ENCODE measurements at regions not wholly inside any gene's neighbourhood (a gene's known extent, or its start where the extent isn't known, plus 50 kb on each side); places are given as distances from the start of the nearest gene placed in this dataset.

- dilution Hi-C loops (cut with MboI; ENCODE audit: extremely low pct_ligation_motif_present, low sequenced_read_pairs) = no loop called here
- H3K27ac ChIP-seq (ENCODE audit: control insufficient read depth, insufficient read depth, low read length) = no peak overlapping the region
- TF ChIP-seq EZH2 (IDR thresholded peaks at IDR 0.05; ENCODE audit: low read length) (no peak), CTCF (optimal IDR thresholded peaks at IDR 0.05 in 1 of 3, IDR thresholded peaks at IDR 0.05 in 1 of 3, conservative IDR thresholded peaks at IDR 0.05 in 1 of 3; ENCODE audit: extremely low read depth in 1 of 3, insufficient read depth in 2 of 3, low read length in 3 of 3) (no peak)
- no peak overlapping the region for H3K9ac ChIP-seq (ENCODE audit: control insufficient read depth, extremely low read depth, insufficient read depth, low read length)
- no peak for FAIRE-seq
- no peaks in the 10 kb centered on the region for H3K36me3 ChIP-seq (ENCODE audit: control insufficient read depth in 2 of 2, extremely low read depth in 1 of 2, insufficient read depth in 2 of 2, low read length in 2 of 2)
- H3K4me3 ChIP-seq (ENCODE audit: control insufficient read depth in 2 of 3, extremely low read depth in 1 of 3, insufficient read depth in 2 of 3, low read depth in 1 of 3, low read length in 3 of 3) = no peak overlapping the region
- no peaks in the 10 kb centered on the region for H3K4me1 ChIP-seq (ENCODE audit: control insufficient read depth, extremely low read depth, insufficient read depth, low read length)
- no peak overlapping the region for H3K4me2 ChIP-seq (ENCODE audit: control insufficient read depth, extremely low read depth, insufficient read depth, low read depth, low read length)
- peaks cover 2% of the 10 kb centered on the region for H3K9me3 ChIP-seq (ENCODE audit: control insufficient read depth, low read depth, low read length)
- H4K20me1 ChIP-seq (ENCODE audit: control insufficient read depth, extremely low read depth, insufficient read depth, low read length) = no peaks in the 10 kb centered on the region
- no peaks in the 10 kb centered on the region for H3K79me2 ChIP-seq (ENCODE audit: control insufficient read depth, insufficient read depth, low read length)
- no peaks in the 10 kb centered on the region for H3K9me1 ChIP-seq (ENCODE audit: control insufficient read depth, extremely low read depth, insufficient read depth, low read length)
- no peak overlapping the region for H2AFZ ChIP-seq (ENCODE audit: control insufficient read depth, low read length)
- no peak for DNase-seq (ENCODE audit: low read depth, low spot score)
- no peaks in the 10 kb centered on the region for H3K27me3 ChIP-seq (ENCODE audit: control insufficient read depth, extremely low read depth, insufficient read depth, low read length)
These were observed 74.3 kb upstream of the SALL3 start for GRCh38 chr18:78905334-78905733.

GRCh38 chr18:78906066-78906465 lies 73.6 kb upstream of the SALL3 start:
- dilution Hi-C loops (cut with MboI; ENCODE audit: extremely low pct_ligation_motif_present, low sequenced_read_pairs) = no loop called here
- no peak overlapping the region for H3K4me2 ChIP-seq (ENCODE audit: control insufficient read depth, extremely low read depth, insufficient read depth, low read depth, low read length)
- no peaks in the 10 kb centered on the region for H4K20me1 ChIP-seq (ENCODE audit: control insufficient read depth, extremely low read depth, insufficient read depth, low read length)
- no peak overlapping the region for H2AFZ ChIP-seq (ENCODE audit: control insufficient read depth, low read length)
- H3K4me1 ChIP-seq (ENCODE audit: control insufficient read depth, extremely low read depth, insufficient read depth, low read length) = no peaks in the 10 kb centered on the region
- H3K9ac ChIP-seq (ENCODE audit: control insufficient read depth, extremely low read depth, insufficient read depth, low read length) = no peak overlapping the region
- no peak for FAIRE-seq
- no peak overlapping the region for H3K4me3 ChIP-seq (ENCODE audit: control insufficient read depth in 2 of 3, extremely low read depth in 1 of 3, insufficient read depth in 2 of 3, low read depth in 1 of 3, low read length in 3 of 3)
- no peak for DNase-seq (ENCODE audit: low read depth, low spot score)
- no peaks in the 10 kb centered on the region for H3K36me3 ChIP-seq (ENCODE audit: control insufficient read depth in 2 of 2, extremely low read depth in 1 of 2, insufficient read depth in 2 of 2, low read length in 2 of 2)
- H3K27ac ChIP-seq (ENCODE audit: control insufficient read depth, insufficient read depth, low read length) = no peak overlapping the region
- no peaks in the 10 kb centered on the region for H3K9me1 ChIP-seq (ENCODE audit: control insufficient read depth, extremely low read depth, insufficient read depth, low read length)
- H3K27me3 ChIP-seq (ENCODE audit: control insufficient read depth, extremely low read depth, insufficient read depth, low read length) = no peaks in the 10 kb centered on the region
- no peaks in the 10 kb centered on the region for H3K79me2 ChIP-seq (ENCODE audit: control insufficient read depth, insufficient read depth, low read length)
- no peaks in the 10 kb centered on the region for H3K9me3 ChIP-seq (ENCODE audit: control insufficient read depth, low read depth, low read length)
- TF ChIP-seq EZH2 (IDR thresholded peaks at IDR 0.05; ENCODE audit: low read length) (no peak), CTCF (optimal IDR thresholded peaks at IDR 0.05 in 1 of 3, IDR thresholded peaks at IDR 0.05 in 1 of 3, conservative IDR thresholded peaks at IDR 0.05 in 1 of 3; ENCODE audit: extremely low read depth in 1 of 3, insufficient read depth in 2 of 3, low read length in 3 of 3) (no peak)

Measured in keratinocyte (primary cell).